NCI-H2196 (cell line): ENCODE measurements at regions not wholly inside any gene's neighbourhood (a gene's known extent, or its start where the extent isn't known, plus 50 kb on each side); places are given as distances from the start of the nearest gene placed in this dataset.

Experiments
- DNase-seq: peaks from one replicate; lab custom pipeline; 2025; ENCODE audit not compliant: unreplicated experiment; lab: John Stamatoyannopoulos, UW

DNA sequence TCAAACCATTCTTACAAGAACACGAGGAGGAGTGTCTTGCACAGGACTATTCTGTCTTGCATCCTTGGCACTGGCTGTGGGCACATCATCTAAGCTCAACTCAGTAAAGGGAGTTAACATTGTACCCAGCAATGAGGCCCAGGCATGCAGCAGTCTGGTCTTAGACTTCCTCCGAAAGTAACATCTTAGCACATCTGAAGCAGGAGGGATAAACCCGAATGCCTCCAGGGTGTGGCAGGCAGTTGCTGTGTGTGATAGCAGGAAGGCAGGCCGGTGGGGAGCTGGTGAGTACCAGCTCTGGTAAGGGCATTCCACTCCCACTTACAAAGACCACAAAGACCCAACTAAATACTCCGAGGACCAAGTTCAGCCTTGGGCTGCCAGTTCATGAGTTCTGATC lies 206.3 kb downstream of the TSN start:
- DNase-seq, result no peak

DNA sequence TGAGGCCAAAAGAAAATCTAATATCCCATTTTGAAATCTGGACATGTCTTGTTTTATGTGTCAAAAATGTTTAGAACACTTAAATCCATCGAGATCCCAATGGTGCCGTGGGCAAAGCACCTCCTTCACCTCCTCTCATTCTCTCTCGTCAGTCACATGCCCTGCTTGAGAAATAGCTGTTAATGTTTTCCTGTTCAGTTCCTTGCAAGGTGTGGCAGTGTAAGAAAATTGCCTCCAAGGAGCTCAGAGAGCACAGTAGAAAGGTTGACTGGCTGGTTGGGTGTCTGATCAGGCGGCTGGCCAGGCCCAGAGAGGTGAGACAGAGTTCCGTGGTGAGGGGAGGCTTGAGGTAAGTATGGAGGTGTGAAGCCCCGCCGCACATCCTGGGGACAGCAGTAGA lies 210.2 kb downstream of the TSN start:
- no peak for DNase-seq

- DNase-seq, result no peak
These were observed 211.2 kb downstream of the TSN start for GRCh38 chr2:121966663-121967062.

DNA sequence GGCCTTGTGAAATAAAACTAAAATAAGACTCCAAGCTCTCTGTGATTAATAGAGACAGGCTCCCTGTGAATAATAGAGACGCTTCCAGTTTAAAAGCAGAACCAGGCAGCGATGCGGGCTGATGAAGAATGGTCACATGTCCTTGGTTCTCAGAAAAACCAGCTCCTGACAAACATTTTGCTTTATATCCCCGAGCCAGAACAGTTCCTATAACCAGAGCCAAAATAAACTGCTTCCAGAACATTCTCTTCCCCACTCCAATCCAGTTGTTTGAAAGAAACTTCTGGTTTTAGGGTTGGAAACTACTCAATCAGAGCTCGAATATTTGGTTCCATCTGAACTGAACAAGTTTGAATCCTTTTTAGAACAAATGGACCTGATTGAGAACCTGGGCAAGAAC lies 213.7 kb downstream of the TSN start:
- DNase-seq, result no peak

GRCh38 chr2:121969766-121970639 lies 214.6 kb downstream of the TSN start:
- no peak for DNase-seq

- DNase-seq, result no peak
These were observed 216.8 kb downstream of the TSN start for GRCh38 chr2:121972203-121972602.

DNA sequence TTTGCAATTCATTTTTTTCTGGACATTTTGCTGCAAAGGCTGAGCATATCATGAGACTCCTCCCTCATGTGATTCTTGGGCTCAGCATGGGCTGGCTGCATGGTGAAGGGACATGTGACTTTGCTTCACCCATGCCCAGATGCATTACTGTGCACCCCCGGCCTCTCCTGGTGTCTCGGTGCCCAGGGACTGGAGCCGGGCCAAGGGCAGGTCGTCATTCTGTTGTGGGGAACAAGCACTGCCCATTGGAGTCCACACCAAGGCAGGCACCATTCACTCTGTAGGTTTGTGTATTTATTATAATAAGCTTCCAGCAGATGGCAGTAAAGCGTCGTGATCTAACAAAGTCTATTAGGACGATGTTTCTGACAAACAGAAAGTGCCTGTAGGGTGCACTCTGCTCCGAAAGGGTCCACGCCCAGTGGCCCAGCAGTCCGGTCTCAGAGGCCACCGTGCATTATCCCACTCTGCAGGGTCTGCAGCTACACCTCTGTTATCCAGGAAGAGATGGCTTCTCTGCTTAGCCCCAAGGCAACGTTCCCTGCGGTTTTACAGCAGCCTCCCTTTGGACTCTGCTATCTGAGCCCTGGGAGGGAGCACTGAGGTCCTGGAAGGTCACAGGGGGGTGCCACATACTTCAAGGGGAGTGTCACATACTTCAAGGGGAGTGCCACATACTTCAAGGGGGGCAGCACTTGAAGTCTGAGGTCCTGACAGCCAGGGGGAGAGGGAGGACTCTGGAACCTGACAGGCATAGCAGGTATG lies 219.6 kb downstream of the TSN start:
- DNase-seq, result peak; percentile 93

DNA sequence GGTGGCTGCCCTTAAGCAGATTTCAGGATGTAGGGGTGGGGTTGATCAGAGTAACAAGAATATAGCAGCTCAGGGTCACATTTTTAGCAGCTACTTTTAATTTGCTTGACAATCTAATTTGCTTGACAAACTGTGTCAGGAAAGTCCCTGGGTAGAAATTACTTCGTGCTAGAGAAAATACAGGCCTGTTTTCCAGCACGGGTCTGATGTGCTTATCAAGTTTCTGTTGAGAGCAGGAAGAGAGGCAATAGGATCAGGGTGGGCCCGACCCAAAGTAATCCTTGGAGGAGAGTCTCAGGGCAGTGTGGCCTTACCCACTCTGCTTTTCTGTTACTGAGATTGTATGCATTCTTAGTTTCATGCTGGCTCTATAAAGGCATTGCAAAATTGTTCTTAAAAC lies 221.5 kb downstream of the TSN start:
- DNase-seq, result no peak

DNA sequence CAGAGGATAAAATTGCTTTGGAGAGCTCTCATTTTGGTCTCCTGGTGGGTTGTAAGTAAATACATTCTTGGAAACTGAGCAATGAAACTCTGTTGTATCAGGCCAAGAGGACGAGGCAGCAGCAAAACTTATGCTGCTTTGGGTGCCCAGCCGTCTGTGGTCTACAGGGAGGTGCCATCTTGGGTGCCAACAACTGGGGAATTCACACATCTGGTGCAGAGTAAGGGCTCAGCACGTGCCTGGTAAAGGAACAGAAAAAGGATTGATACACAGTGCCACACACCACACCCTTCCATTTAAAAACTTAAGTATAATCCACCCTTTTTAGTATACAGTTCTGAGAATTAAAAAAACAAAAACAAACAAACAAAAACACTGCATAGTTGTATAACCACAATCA lies 221.9 kb downstream of the TSN start:
- DNase-seq, result no peak

GRCh38 chr2:121992700-121993099 lies 237.2 kb downstream of the TSN start:
- no peak for DNase-seq

- no peak for DNase-seq
These were observed 238.2 kb downstream of the TSN start for GRCh38 chr2:121993682-121994081.

- no peak for DNase-seq
These were observed 239.1 kb downstream of the TSN start for GRCh38 chr2:121994238-121995206.

- no peak for DNase-seq
These were observed 243.3 kb downstream of the TSN start for GRCh38 chr2:121998751-121999150.

GRCh38 chr2:121999264-121999663 lies 243.8 kb downstream of the TSN start:
- DNase-seq, result no peak

DNA sequence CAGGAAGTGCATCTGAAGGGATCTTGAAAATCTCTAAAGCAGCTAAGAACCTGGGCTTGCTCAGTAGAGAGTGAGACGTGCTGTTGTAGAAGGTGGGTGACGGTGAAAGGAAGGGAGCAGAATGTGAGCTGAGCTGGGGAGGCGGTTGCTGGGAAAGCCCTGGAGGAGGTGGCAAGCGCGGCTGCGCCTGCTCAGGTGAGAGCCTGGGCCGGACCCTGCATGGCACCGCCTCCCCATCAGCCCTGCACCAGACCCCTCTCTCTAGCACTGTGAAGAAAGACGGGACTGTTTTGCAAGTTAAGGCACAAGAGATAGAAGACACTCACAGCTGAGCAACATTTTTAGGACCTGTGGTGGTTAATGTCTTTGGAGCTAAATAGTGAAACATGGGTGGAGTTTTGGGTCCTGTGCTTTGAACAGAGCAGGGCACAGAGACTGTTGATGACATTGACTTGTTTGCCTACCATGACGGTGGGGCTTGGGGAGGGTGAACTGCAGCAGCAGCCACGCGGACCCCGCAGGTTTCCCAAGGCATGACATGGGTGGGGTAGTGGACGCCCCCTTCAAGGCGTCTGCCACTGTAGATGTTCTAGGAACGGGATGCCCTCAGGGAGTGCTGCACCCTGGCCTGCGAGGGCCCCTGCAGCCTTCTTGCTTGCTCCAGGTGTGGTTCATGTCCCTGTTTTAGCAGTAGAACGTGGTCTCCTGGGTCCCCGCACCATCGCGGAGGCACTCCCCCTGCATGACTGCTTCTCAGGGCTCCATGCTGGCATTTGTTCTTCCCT lies 245.3 kb downstream of the TSN start:
- no peak for DNase-seq

DNA sequence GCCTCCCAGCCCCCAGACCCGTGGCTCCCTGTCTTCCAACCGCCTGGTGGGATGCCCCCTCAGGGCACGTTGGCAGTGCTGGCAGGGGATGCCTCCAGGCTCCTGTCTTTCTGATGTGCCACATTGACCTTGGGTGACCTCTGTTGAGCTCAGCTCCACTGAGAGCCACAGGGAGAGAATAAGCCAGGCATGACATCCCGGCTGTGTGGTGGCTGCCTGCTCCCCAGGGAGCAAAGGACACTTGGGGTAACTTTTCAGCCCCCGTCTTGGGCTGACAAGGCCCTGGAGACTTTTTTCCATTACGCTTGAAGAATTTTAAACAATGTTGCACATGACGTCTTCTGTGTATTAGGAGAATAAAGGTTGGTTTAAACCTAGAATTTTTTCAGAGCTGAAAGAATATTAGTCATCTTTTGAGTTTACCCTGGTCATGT lies 246.0 kb downstream of the TSN start:
- DNase-seq, result no peak

DNA sequence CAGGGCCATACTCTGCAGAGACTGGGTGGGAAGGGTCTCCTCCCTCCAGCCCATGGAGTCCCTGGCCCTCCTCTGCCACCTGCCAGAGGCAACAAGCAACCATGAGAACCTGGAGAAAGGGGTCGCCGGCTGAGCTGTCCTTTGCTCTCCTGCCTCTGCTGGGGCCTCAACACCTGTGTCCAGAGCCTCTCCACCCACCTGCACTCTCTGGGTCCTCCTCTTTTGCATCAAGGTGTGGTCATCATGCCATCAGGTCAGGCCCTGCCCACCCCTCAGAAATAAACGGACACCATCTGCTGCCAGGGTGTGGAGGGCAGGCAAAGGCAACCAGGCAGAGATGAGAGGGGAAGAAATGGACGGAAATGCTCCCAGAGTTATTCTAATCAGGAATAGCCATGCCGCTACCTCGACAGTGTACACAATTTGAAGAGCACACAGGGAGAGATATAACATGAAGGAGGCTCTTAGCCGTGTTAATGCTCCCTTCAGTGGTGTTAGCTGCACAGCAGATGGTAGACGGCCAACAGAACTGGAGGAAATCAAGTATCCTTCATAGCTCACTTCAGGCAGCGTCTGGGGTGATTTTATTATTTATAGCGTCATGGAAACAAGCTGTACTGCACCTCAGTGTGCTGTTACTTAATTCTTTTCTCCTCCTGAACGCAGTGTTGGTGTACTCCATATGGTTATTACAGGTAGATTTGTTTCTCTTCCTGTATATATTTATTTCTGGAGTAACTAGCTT lies 247.9 kb downstream of the TSN start:
- DNase-seq, result peak; percentile 5

- DNase-seq, result no peak
These were observed 251.7 kb downstream of the TSN start for GRCh38 chr2:122007126-122007525.

DNA sequence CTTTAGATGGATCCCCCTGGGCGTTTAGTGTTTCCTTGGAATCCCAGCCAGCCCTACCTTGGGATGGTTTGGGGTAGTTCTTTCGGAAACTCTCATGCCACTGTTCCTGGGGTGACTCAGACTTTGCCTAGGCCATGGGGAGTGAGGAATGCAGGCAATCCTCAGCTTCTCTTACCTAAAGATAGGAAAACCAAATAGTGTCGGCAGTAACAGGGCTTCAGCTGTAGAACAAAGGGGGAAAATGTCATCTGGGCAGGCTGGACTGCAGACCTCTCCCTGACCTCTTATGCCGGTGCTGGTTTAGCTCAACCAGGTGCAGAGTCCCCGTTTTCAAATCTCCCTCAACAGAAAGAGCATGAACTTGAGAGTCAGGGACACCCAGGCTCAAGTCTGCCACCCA lies 252.1 kb downstream of the TSN start:
- no peak for DNase-seq

DNA sequence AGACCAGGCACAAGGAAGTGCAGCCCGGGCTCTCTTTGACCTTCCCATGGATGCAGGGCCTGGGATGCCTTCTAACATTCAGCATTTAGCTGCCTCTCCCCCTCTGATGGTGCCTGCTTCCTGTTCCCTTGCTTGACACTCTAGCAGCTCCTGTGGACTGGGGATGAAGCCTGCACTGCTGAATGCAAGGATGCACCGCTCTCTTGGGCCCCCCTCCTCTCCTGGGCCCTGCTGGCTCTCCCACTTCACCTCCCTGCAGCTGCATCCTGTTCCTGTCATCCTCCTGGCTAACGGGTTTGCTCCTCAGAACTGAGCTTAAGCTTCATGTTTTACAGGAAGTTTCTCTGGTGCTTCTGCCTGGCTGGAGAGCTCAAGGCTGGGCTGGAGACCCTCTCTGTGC lies 254.1 kb downstream of the TSN start:
- DNase-seq, result no peak
